ENCODE measurements at regions not wholly inside any gene's neighbourhood (a gene's known extent, or its start where the extent isn't known, plus 50 kb on each side); places are given as distances from the start of the nearest gene placed in this dataset.

DNA sequence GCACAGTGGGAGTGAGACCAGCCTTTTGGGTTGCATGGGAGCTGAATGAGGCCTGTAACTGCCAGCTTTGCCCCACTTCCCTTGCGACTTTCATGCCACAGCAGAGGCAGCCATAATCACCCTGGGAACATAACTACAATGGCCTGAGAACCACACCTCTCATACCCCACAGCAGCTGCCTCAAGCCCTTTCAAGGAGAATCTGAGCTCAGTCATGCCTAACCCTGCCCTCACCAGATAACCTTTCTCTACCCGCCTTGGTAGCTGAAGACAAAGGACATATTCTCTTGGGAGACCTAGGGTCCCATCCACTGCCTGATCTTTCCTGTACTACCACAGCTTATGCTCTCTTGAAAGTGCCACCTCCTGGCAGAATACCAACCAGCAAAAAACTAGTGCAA is 599.9 kb upstream of the IGFBP7 start:
- ChIA-PET CTCF (no interaction called here), POLR2A (no interaction called here)
- Histone ChIP-seq H3K4me3 (ENCODE audit: low read depth, low read length) (no peak overlapping the region), H3K4me1 (ENCODE audit: control insufficient read depth, insufficient read depth, low read length) (no peaks in the 10 kb centered on the region), H3K9me3 (ENCODE audit: control insufficient read depth, insufficient read depth, low read depth, low read length) (no peaks in the 10 kb centered on the region), H3K36me3 (ENCODE audit: control insufficient read depth in 2 of 2, insufficient read depth in 1 of 2, low read length in 2 of 2) (no peaks in the 10 kb centered on the region), H3K27ac (ENCODE audit: extremely low read depth, low read depth, low read length) (no peak overlapping the region)
- TF ChIP-seq ZBTB6 (tag by site-specific recombination; IDR thresholded peaks at IDR 0.05) (no peak), ZNF843 (tag by site-specific recombination; IDR thresholded peaks at IDR 0.05) (no peak), ATF2 (tag by site-specific recombination; IDR thresholded peaks at IDR 0.05; ENCODE audit: low read depth) (no peak), GLI4 (tag by site-specific recombination; IDR thresholded peaks at IDR 0.05) (no peak), SALL2 (tag by site-specific recombination; IDR thresholded peaks at IDR 0.05; ENCODE audit: borderline replicate concordance) (no peak), SP7 (tag by site-specific recombination; IDR thresholded peaks at IDR 0.05) (no peak), ZFP37 (tag by site-specific recombination; IDR thresholded peaks at IDR 0.05) (no peak), ZNF202 (tag by site-specific recombination; IDR thresholded peaks at IDR 0.05; ENCODE audit: borderline replicate concordance) (no peak), YY2 (tag by site-specific recombination; IDR thresholded peaks at IDR 0.05) (no peak), ZNF747 (tag by site-specific recombination; IDR thresholded peaks at IDR 0.05) (no peak), OVOL3 (tag by site-specific recombination; IDR thresholded peaks at IDR 0.05) (no peak), ZNF544 (tag by site-specific recombination; IDR thresholded peaks at IDR 0.05) (no peak), HIC1 (tag by site-specific recombination; IDR thresholded peaks at IDR 0.05) (no peak), OSR2 (tag by site-specific recombination; IDR thresholded peaks at IDR 0.05) (no peak), ZFP41 (tag by site-specific recombination; IDR thresholded peaks at IDR 0.05; ENCODE audit: borderline replicate concordance) (no peak), SETDB1 (IDR thresholded peaks at IDR 0.05; ENCODE audit: insufficient read length, low read length) (no peak)
- TF ChIP-seq, protein P1, sequence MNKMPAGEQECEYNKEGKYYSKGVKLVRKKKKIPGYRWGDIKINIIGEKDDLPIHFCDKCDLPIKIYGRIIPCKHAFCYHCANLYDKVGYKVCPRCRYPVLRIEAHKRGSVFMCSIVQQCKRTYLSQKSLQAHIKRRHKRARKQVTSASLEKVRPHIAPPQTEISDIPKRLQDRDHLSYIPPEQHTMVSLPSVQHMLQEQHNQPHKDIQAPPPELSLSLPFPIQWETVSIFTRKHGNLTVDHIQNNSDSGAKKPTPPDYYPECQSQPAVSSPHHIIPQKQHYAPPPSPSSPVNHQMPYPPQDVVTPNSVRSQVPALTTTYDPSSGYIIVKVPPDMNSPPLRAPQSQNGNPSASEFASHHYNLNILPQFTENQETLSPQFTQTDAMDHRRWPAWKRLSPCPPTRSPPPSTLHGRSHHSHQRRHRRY (tag by site-specific recombination; IDR thresholded peaks at IDR 0.05) = no peak
- TF ChIP-seq, protein P2, sequence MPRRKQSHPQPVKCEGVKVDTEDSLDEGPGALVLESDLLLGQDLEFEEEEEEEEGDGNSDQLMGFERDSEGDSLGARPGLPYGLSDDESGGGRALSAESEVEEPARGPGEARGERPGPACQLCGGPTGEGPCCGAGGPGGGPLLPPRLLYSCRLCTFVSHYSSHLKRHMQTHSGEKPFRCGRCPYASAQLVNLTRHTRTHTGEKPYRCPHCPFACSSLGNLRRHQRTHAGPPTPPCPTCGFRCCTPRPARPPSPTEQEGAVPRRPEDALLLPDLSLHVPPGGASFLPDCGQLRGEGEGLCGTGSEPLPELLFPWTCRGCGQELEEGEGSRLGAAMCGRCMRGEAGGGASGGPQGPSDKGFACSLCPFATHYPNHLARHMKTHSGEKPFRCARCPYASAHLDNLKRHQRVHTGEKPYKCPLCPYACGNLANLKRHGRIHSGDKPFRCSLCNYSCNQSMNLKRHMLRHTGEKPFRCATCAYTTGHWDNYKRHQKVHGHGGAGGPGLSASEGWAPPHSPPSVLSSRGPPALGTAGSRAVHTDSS (tag by site-specific recombination; IDR thresholded peaks at IDR 0.05) = no peak

- TF ChIP-seq ZNF704 (tag by site-specific recombination; IDR thresholded peaks at IDR 0.05) = no peak
- Histone ChIP-seq H3K4me1 (ENCODE audit: control insufficient read depth, insufficient read depth, low read length) (no peaks in the 10 kb centered on the region), H3K9me3 (ENCODE audit: control insufficient read depth, insufficient read depth, low read depth, low read length) (no peaks in the 10 kb centered on the region), H3K4me3 (ENCODE audit: low read depth, low read length) (no peak overlapping the region), H3K36me3 (ENCODE audit: control insufficient read depth in 2 of 2, insufficient read depth in 1 of 2, low read length in 2 of 2) (no peaks in the 10 kb centered on the region), H3K27ac (ENCODE audit: extremely low read depth, low read depth, low read length) (no peak overlapping the region)
- POLR2A ChIA-PET = no interaction called here
- CTCF ChIA-PET = no interaction called here
These were observed 581.2 kb upstream of the IGFBP7 start for GRCh38 chr4:57691370-57691769.
